Tibial nerve (tissue), 4 donors: ENCODE measurements at regions not wholly inside any gene's neighbourhood (a gene's known extent, or its start where the extent isn't known, plus 50 kb on each side); places are given as distances from the start of the nearest gene placed in this dataset.
"Not testable (repeated sequence)": the region's sequence is repeated elsewhere in the genome, so short reads cannot be mapped to it uniquely, and the experiment has no call there.

Source experiments
- DNase-seq, 2 donors: peaks; one replicate each; pipeline ENCODE4 v3.0.0-alpha.2; 2019; ENCODE audit warnings: low spot score in 2 of 2
- H3K27ac ChIP-seq, 4 donors: fragments of 200-600 bp; sonication (generic) in 3 of 4; one replicate each; pipeline ENCODE4 v1.5.1; 2017 to 2019; ENCODE audit warnings: mild to moderate bottlenecking in 1 of 4
- H3K27me3 ChIP-seq, 2 donors: fragments of 200-600 bp; sonication (generic) in 1 of 2; one replicate each; pipeline versions ENCODE4 v1.5.1 to v1.6.0; 2017 to 2019
- H3K36me3 ChIP-seq, 3 donors: fragments of 200-600 bp; sonication (generic); one replicate each; pipeline ENCODE4 v1.5.1; 2018 to 2019
- H3K4me1 ChIP-seq, 4 donors: fragments of 200-600 bp; sonication (generic) in 3 of 4; one replicate each; pipeline ENCODE4 v1.5.1; 2017 to 2019
- H3K4me3 ChIP-seq, 4 donors: fragments of 200-600 bp; sonication (generic) in 3 of 4; one replicate each; pipeline ENCODE4 v1.5.1; 2017 to 2019; ENCODE audit warnings: mild to moderate bottlenecking in 1 of 4, moderate library complexity in 1 of 4
- H3K9me3 ChIP-seq, 4 donors: fragments of 200-600 bp; sonication (generic) in 3 of 4; one replicate each; pipeline ENCODE4 v1.5.1; 2017 to 2019
- CTCF ChIP-seq, 5 experiments: fragments of 200-600 bp in 3 of 5; fragments of 450-650 bp in 2 of 5; sonication (generic) in 3 of 5; IDR thresholded peaks; one replicate each; pipeline ENCODE4 v1.5.1; 2016 to 2019; ENCODE audit warnings: antibody characterized with exemption in 5 of 5, mild to moderate bottlenecking in 3 of 5, moderate library complexity in 2 of 5
- EP300 ChIP-seq, 2 donors: sonication (generic); formaldehyde crosslinking; IDR thresholded peaks; one replicate each; pipeline ENCODE4 v1.6.1; 2017; ENCODE audit warnings: antibody characterized with exemption in 2 of 2, mild to moderate bottlenecking in 1 of 2
- POLR2A ChIP-seq, 2 donors: fragments of 450-650 bp; IDR thresholded peaks; one replicate each; pipeline ENCODE4 v1.6.1; 2017; ENCODE audit warnings: antibody characterized with exemption in 2 of 2, mild to moderate bottlenecking in 2 of 2, moderate library complexity in 2 of 2
- WGBS, 2 donors: methylation state at CpG; one replicate each; pipeline ENCODE4 v1.1.5; 2018; 5-methylcytosine and 5-hydroxymethylcytosine counted together

GRCh38 chr19:28118235-28118634 is 1094.7 kb downstream of the UQCRFS1 start:
- Histone ChIP-seq H3K27ac (no peak overlapping the region), H3K27me3 (no peaks in the 10 kb centered on the region), H3K9me3 (no peaks in the 10 kb centered on the region), H3K4me3 (no peak overlapping the region), H3K4me1 (peaks cover 0 to 9% (median 0%) of the 10 kb centered on the region in 4 donors), H3K36me3 (no peaks in the 10 kb centered on the region)
- TF ChIP-seq CTCF (IDR thresholded peaks at IDR 0.05) (no peak), EP300 (IDR thresholded peaks at IDR 0.05) (no peak), POLR2A (IDR thresholded peaks at IDR 0.05) (no peak)
- WGBS, 2 donors, result 33 to 48% methylated on average over 5 of the region's 5 CpGs
- DNase-seq, result no peak

GRCh38 chr19:28117143-28117542 is 1095.8 kb downstream of the UQCRFS1 start:
- no peak for DNase-seq
- no peak overlapping the region for H3K4me3 ChIP-seq
- no peaks in the 10 kb centered on the region for H3K36me3 ChIP-seq
- H3K27ac ChIP-seq, result no peak overlapping the region
- H3K27me3 ChIP-seq, result no peaks in the 10 kb centered on the region
- peaks cover 0 to 9% (median 0%) of the 10 kb centered on the region in 4 donors for H3K4me1 ChIP-seq
- H3K9me3 ChIP-seq, result no peaks in the 10 kb centered on the region
- TF ChIP-seq EP300 (IDR thresholded peaks at IDR 0.05) (no peak), POLR2A (IDR thresholded peaks at IDR 0.05) (no peak), CTCF (IDR thresholded peaks at IDR 0.05) (no peak)

- DNase-seq, H3K4me3 ChIP-seq, H3K4me1 ChIP-seq, H3K27me3 ChIP-seq, H3K27ac ChIP-seq, H3K9me3 ChIP-seq, H3K36me3 ChIP-seq: not testable (repeated sequence)
- WGBS, 2 donors, result 88 to 92% methylated on average over 4 of the region's 4 CpGs
Observed at GRCh38 chr19:28116379-28116778, 1096.6 kb downstream of the UQCRFS1 start.

- no peak for TF ChIP-seq EP300 (IDR thresholded peaks at IDR 0.05)
- TF ChIP-seq CTCF (IDR thresholded peaks at IDR 0.05), result no peak
- Histone ChIP-seq H3K4me1 (no peaks in the 10 kb centered on the region), H3K27me3 (no peaks in the 10 kb centered on the region), H3K36me3 (no peaks in the 10 kb centered on the region), H3K9me3 (no peaks in the 10 kb centered on the region), H3K4me3 (no peak overlapping the region), H3K27ac (no peak overlapping the region)
- 23 to 41% methylated on average over 3 of the region's 3 CpGs for WGBS, 2 donors
- DNase-seq, result no peak
Observed at GRCh38 chr19:28103921-28104320, 1109.0 kb downstream of the UQCRFS1 start.

GRCh38 chr19:28084659-28085157 is 1128.2 kb downstream of the UQCRFS1 start:
- 91 to 100% methylated on average over 1 of the region's 1 CpG for WGBS, 2 donors
- not testable (repeated sequence) for H3K4me1 ChIP-seq, H3K9me3 ChIP-seq, H3K27me3 ChIP-seq, H3K4me3 ChIP-seq, H3K36me3 ChIP-seq, DNase-seq, H3K27ac ChIP-seq

GRCh38 chr19:28076628-28077027 is 1136.3 kb downstream of the UQCRFS1 start:
- no peaks in the 10 kb centered on the region for H3K36me3 ChIP-seq
- WGBS, 2 donors, result 88 to 92% methylated on average over 4 of the region's 4 CpGs

More at GRCh38 chr19:28076628-28077027, 1136.3 kb downstream of the UQCRFS1 start:
- DNase-seq, result no peak
- H3K27me3 ChIP-seq, result no peaks in the 10 kb centered on the region
- TF ChIP-seq CTCF (IDR thresholded peaks at IDR 0.05) (no peak), POLR2A (IDR thresholded peaks at IDR 0.05) (no peak), EP300 (IDR thresholded peaks at IDR 0.05) (no peak)
- H3K9me3 ChIP-seq, result peaks cover 0 to 11% (median 2%) of the 10 kb centered on the region in 4 donors
- no peak overlapping the region for H3K4me3 ChIP-seq
- H3K4me1 ChIP-seq, result no peaks in the 10 kb centered on the region
- no peak overlapping the region for H3K27ac ChIP-seq
